Middle frontal gyrus (tissue), 1 donor: ENCODE measurements at regions not wholly inside any gene's neighbourhood (a gene's known extent, or its start where the extent isn't known, plus 50 kb on each side); places are given as distances from the start of the nearest gene placed in this dataset.

Experiments used
- DNase-seq: peaks from one replicate; pipeline ENCODE4 v3.0.0-alpha.2; 2015; ENCODE audit warnings: low spot score; ENCODE audit errors: extremely low spot score

DNA sequence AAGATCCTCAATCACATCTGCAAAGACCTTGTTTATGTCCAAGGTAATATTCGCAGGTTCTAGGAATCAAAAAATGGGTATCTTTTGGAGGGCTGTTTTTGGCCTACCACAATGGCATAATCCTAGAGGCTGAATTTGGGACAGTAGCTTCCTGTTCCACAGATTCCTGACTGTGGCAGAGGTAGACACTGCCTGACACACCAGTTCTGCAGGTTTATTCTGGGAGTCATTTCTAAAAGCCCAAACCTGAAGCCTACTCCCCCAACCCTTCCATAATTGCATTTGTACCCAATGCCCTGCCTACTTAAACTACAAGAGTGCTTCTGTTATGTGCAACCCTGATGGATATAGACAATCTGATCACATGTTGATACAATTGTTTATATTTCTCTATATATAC lies 378.9 kb downstream of the PCNX1 start:
- DNase-seq: no peak

GRCh38 chr14:71287567-71287966 lies 380.3 kb downstream of the PCNX1 start:
- no peak for DNase-seq

DNA sequence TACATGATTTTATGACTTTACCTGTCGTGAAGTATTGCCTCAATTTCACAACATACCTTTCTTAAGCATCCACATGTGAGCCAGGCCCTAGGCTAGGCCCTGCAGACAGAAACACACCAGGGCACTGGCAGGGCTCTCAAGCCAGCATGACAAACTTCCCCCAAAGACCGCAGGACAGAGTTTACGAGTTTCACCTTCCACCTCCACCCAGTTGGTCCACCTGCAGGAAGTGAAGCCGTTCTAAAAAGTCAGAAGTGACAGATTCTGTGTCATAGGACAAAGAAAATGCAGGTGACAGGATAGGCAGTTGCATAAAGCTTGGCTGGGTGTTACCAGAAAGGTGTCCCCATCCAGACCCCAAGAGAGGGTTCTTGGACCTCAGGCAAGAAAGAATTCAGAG lies 382.3 kb downstream of the PCNX1 start:
- no peak for DNase-seq

DNA sequence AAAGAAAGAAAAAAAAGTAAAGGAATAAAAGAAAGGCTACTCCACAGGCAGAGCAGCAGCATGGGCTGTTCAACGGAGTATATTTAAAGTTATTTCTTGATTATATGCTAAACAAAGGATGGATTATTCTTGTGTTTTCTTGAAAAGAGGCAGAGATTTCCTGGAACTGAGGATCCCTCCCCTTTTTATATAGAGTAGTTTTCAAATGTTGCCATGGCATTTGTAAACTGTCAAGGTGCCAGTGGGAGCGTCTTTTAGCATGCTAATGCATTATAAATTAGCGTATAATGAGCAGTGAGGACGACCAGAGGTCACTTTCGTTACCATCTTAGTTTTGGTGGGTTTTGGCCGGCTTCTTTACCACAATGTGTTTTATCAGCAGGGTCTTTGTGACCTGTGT lies 383.0 kb downstream of the PCNX1 start:
- DNase-seq: no peak

DNA sequence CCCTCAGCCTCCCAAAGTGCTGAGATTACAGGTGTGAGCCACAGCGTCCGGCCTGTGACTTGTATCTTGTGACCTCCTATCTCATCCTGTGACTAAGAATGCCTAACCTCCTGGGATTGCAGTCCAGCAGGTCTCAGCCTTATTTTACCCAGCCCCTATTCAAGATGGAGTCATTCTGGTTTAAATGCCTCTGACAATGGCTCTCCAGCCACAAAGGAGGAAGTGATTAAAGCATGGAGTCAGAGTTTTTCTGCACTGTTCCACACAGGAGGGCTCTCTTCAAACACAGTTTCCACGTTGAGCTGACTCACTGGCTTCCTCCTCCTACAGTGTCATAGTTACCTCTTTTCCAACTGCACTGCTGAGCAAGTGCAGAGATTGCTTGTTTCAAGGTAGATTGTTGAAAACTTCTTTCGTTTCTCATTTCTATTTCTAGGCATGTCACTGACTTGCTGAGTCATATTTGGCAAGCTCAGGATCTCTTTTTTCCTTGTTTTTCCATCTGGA lies 383.8 kb downstream of the PCNX1 start:
- no peak for DNase-seq

GRCh38 chr14:71296184-71296583 lies 388.9 kb downstream of the PCNX1 start:
- DNase-seq: no peak

- no peak for DNase-seq
Observed at GRCh38 chr14:71300566-71301330, 393.5 kb downstream of the PCNX1 start.

DNA sequence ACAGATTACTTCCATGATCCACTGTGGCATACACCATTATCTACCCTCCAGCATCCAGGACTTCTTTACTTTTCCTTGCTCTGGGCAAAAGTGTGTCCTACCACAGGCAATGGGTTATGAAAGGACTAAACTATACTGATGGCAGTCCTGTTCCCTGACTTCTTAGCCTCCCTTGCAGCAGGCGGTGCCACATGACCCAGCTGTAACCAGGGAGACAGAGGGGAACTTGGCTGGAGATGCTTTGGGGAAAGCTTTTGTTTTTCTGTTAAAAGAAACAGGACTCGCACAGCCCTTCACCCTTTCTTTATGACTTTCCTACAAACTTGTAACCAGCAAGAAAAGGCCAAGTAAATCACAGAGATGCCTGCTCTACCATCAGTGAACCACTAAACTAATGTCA lies 394.4 kb downstream of the PCNX1 start:
- no peak for DNase-seq

GRCh38 chr14:71304690-71305089 lies 397.4 kb downstream of the PCNX1 start:
- no peak for DNase-seq

DNA sequence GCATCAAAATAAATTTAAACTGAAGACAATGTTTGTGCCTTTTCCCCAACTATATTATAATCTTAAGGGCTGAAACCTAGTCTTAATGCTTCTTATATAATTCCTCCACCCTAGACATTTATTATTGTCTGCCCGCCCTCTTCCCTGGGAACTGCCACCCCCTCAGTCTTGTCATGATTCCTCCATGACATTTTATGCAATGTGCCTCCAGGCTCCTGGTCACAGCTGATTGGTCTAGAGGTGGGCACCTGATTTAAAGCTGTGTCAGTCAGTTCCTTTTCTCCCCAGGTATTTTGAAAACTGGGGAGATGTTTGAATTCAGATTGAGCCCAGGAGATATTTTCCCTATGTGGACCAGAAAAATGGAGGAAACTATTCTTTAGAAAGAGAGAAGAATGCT lies 401.4 kb downstream of the PCNX1 start:
- no peak for DNase-seq

DNA sequence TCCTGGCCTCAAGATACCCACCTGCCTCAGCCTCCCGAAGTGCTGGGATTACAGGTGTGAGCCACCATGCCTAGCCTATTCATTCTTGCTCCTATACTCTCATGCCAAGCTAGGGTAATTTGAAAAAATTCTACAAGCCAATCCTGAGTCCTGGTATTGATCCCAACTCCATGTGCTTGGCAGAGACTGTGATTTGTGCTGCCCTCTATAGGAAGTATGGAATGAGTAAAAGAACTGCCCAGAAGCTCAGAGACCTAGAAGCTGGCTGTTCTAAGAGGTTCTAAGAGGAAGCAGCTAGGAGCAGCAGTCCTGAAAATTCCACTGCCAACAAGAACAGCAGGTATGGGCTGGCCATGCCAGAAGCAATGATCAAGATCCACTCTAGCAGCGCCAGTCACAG lies 402.5 kb downstream of the PCNX1 start:
- DNase-seq: no peak

DNA sequence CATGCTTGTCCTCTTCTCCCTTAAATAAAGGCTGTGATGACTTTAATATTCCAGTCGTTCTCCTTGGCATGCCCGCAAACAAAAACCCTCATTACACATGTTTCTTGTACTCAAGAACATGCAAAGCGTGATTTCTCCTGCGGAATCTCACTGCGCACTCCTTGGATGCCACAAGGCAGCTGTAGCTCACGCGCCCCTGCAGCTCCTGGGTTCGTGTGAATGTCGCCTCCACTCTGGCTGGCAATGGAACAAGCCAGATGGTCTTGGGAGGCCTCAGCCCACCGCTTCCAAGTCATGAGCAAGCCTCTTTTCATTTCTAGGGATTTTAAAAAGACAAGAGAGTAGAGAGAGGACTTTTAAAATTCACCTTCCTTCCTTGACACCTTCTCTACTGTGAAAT lies 403.8 kb downstream of the PCNX1 start:
- DNase-seq: no peak

GRCh38 chr14:71314717-71315116 lies 407.5 kb downstream of the PCNX1 start:
- no peak for DNase-seq

- no peak for DNase-seq
Observed at GRCh38 chr14:71317385-71318096, 410.3 kb downstream of the PCNX1 start.

DNA sequence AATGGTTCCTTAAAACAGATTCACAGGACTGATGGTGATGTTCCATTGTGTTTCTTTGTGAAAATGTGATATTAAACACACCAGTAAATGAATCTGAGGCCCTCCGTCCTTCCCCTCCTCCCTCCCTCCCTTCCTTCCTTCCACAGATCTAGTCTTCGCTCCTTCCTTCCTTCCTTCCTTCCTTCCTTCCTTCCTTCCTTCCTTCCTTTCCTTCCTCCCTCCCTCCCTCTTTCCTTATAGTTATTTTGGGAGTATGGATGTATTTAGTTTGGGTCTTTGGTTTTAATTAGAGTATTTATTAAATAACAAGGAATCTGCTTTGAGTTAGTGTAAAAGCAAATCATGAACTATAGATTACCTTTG lies 410.8 kb downstream of the PCNX1 start:
- no peak for DNase-seq

- DNase-seq: no peak
Observed at GRCh38 chr14:71319666-71320065, 412.4 kb downstream of the PCNX1 start.

- peak; percentile 98 for DNase-seq
Observed at GRCh38 chr14:71320107-71320733, 413.0 kb downstream of the PCNX1 start, which contains the start of gene SIPA1L1. TSS of gene SIPA1L1 (plus strand) at chr14:71320476.

- no peak for DNase-seq
Observed at GRCh38 chr14:71320734-71321573, 413.7 kb downstream of the PCNX1 start.

- DNase-seq: no peak
Observed at GRCh38 chr14:71321574-71322315, 414.5 kb downstream of the PCNX1 start.

DNA sequence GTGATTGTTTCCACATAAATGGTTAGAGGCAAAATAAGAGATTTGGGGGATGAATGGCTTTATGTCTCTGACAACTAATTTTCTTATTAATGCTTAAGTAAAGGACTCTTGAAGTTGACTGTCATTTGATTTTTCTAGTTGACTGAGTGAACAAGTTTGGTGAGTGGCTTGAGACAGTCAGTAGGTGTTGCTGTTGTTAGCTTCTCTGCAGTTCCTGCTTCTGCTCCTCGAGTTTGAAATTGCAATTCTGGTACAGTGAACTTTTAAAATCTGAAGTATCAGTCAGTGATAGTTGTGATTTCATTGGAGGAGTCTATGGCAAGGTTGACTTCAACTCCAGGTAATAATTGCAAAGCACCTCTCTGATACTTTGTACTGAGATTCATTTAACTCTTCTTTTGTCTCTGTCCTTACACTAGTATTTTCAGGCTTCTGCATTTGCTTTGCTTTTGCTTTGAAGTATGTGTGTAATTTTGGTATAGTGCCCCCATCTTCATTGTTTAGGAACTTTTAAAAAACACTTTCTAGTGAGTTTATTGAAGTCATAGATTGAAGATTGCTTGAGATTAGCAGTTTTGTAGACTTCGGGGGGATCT lies 415.5 kb downstream of the PCNX1 start:
- no peak for DNase-seq
